ENCODE measurements at regions not wholly inside any gene's neighbourhood (a gene's known extent, or its start where the extent isn't known, plus 50 kb on each side); places are given as distances from the start of the nearest gene placed in this dataset.
"Not testable (repeated sequence)": the region's sequence is repeated elsewhere in the genome, so short reads cannot be mapped to it uniquely, and the experiment has no call there.

DNA sequence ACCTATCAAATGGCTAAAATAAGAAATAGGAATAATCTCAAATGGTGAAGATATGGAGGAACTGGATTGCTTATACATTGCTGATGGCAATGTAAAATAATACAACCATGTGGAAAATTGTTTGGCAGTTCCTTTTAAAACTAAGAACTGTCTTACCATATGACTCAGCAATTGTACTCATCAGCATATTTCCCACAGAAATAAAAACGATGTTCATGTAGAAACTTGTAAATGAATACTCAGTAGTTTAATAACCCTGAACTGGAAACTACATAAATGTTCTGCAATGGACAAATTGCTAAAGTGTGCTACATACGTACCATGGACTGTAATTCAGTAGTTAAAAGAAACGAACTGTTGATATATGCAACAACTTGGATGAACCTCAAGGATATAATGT is 253.9 kb upstream of the RBMS3 start:
- no peak for DNase-seq (ENCODE audit: low read depth in 2 of 2)

DNA sequence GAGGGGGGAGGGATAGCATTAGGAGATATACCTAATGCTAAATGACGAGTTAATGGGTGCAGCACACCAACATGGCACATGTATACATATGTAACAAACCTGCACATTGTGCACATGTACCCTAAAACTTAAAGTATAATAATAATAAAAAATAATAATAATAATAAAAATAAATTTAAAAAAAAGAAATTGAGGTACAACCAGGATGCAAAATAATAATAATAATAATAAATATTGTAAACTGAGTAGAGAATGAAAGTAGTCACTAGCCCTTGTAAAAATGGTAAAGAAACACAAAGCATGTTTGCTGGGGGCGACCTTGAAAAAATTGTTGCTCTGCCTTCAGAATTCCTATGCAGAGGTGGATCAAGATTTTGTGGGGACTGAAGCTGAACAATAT is 249.7 kb upstream of the RBMS3 start:
- not testable (repeated sequence) for DNase-seq (ENCODE audit: low read depth in 2 of 2)

DNA sequence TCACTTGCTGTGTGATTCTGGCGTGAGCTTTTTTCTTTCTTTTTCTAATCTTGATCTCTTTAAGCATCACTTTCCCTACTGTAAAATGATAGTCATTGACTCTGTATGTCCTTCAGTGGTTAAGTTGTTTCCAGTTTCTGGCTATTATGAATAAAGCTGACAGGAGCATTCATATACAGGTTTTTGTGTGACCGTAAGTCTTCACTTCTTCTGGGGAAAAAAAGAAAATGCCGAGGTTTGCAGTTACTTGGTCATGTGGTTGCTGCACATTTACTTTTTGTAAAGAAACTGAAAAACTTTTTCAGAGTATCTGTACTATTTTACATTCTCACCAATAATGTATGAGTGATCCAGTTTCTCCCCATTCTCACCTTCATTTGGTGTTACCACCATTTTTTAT is 247.4 kb upstream of the RBMS3 start:
- DNase-seq (ENCODE audit: low read depth in 2 of 2): no peak

DNA sequence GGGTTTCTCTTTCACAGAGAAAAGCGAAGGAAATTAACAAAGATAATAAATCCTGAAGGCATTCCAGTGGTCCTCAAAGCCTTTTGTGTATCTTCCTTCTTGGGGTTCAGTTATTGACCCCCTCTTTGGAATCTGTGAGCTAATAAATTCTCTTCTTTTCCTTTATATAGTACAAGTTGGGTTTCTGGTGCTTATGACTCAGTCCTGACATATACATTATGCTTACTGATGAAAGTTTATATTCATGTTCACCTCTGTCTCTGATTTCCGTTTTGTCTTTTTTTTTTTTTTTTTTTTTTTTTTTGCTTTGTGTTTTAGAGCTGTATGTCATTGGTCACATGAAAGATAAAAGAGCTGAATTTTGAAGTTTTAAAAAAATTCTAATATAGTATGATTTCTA is 230.7 kb upstream of the RBMS3 start:
- DNase-seq (ENCODE audit: low read depth in 2 of 2): no peak

DNA sequence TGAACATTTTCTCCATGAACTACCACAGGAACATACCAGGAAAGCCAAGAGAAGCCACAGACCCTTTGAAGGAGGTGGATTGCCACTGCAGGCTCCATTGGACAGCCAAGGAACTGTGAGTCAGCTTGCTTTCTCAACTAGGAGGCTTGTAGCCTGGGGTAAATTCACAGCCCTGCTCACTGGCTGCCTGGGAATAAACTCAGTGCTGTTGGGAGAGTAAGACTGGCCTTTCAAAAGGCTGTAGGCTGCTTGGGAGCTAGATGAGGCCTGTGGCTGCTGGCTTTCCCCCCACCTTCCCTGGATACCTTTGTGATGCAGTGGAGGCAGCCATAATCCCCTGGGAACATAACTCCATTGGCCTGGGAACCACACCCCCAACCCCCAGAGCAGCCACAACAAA is 223.5 kb upstream of the RBMS3 start:
- no peak for DNase-seq (ENCODE audit: low read depth in 2 of 2)

DNA sequence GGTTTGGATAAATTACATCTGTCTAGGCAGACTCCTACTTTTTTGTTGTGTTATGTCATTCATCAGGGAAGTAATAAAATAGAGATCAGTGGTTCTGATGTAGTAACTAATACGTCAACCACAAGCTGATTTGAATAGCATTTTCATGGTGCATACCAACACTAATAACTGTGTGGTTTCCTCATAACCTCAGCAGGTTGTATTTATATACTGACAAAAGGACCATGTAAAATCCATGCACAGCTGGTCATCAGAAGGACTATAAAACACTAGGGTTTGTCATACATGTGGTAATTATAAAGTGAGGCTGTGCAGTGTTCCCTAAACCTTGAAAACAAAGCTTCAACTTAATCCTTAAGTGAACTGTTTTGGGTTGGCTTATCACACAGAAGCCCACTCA is 216.8 kb upstream of the RBMS3 start:
- no peak for DNase-seq (ENCODE audit: low read depth in 2 of 2)

DNA sequence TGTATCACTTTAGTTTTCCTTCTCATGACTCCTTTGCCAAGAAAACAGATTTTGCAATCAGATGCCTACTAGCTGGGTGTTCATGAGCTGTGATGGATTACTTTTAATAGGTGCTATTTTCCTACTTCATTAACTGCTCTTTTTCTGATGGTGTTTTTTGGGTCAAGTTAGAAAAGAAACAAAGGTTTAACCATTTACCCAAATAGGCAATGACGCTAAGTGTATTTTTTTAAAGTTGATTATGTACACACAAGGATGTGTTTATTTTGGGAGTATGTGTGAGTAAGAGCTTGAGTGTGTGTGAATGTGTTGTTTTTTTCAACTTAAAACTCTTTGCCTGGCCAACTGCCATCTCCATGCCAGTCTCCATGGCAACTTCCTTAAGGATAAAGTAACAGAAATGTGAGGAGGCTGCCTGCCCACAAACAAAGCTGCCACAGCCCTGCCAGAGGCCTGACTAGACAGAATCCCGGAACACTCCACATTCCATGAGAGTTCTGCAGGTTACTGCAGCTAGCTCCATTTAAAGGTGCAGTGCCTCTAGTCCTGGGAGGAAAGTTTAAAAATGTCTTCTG is 215.6 kb upstream of the RBMS3 start:
- peak; percentile 75 to 99 for DNase-seq (ENCODE audit: low read depth in 2 of 2)

DNA sequence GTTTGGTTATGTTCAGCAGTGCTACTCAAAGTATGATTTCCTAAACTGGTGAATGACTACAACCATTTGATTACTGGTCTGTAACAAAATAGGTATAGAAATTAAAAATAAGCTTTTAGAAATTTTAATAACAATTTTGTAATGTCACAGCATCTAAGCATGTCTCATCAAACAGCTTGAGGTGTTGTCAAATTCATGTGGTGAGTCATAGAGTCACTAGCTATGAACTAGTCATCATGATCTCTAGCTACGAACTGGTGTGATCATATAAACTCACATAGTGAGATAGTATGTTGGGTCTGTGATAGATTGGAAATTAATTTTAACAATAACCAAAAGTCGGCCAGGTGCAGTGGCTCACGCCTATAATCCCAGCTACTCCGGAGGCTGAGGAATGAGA is 213.9 kb upstream of the RBMS3 start:
- peak in 1 of 2 donors; percentile 36 for DNase-seq (ENCODE audit: low read depth in 2 of 2)

DNA sequence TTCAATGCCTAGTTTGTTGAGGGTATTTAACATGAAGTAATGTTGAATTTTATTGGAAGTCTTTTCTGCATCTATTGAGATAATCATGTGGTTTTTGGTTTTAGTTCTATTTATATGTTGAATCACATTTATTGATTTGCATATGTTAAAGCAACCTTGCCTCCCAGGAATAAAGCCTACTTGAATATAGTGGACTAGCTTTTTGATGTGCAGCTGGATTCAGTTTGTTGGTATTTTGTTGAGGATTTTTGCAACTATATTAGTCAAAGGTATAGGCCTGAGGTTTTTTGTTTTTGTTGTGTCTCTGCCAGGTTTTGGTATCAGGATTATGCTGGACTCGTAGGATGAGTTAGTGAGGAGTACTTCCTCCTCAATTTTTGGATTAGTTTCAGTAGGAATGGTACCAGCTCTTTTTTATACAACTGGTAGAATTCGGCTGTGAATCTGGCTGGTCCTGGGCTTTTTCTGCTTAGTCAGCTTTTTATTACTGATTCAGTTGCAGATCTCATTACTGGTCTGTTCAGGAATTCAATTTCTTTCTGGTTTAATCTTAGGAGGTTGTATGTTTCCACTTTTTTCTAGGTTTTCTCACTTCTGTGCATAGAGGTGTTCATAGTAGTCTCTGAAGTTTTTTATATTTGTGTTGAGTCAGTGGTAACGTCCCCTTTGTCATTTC is 209.8 kb upstream of the RBMS3 start:
- DNase-seq (ENCODE audit: low read depth in 2 of 2): no peak

DNA sequence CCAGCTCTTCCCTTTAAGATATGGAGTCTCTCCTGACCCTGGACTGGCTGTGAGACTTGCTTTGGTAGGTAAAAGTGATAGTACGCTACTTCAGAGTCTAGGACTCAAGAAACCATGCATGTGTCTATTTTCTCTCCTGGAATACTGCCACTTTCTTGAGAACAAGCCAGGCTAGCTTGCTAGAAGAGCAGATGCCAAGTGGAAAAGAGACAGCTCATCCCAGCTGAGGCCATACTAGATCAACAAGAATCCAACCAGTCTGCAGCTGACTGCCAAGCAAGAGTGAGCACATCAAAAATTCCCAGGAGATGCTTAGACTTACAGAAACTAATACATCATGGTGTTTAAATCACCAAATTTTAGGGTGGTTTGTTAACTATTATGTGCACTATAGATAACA is 208.3 kb upstream of the RBMS3 start:
- DNase-seq (ENCODE audit: low read depth in 2 of 2): no peak

DNA sequence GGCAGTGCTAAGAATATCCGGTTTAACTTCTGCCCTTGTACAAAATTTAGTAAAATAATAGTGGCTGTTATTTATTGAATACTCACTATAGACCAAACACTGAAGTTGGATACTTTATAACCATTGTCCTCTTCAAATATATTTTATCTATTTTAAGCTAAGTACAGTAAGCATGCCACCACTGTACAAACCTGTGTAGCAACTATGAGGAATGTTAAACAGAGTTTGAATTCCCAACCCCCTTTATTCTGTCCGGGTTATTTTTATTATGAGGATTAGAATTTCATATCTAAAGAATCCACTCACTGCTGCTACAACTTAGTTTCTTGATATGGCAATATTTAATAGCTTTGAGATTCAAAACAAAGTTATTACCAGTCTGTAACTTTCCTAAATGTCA is 203.5 kb upstream of the RBMS3 start:
- DNase-seq (ENCODE audit: low read depth in 2 of 2): no peak

DNA sequence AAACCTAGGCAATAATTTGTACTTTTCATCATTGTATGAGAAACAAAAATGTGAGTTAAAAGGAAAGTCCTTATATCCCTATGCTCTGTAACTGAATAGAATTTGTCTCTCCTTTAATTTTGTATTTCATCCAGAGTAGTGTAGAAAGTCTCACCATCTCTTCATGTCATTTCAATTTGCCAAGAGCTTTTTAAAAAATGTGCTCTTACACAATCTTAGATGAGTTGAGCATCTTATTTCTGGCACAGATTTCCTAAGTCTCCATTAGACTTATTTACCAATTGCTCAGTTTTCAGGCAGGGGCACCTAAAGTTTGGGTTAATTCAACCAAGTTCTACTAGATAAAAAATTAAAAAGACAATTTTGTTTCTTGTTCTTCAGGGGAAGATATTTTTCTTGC is 201.5 kb upstream of the RBMS3 start:
- no peak for DNase-seq (ENCODE audit: low read depth in 2 of 2)

DNA sequence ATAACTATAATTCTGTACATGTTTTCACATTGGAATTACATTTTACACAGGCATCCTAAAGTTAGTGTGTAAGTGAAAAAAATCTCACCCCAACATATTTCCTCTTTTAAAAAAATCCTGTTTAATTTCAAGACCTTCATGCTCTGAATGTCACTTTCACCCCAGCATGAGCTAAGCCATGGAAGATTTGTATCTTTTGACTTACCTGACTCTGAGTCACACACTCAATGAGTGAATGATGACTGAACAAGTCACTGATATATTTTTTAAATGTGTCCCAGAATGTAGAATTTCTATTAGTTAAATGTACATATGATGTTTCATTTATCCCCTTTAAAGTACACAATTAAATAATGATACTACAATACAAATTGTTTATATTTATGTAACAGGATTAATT is 199.9 kb upstream of the RBMS3 start:
- no peak for DNase-seq (ENCODE audit: low read depth in 2 of 2)

DNA sequence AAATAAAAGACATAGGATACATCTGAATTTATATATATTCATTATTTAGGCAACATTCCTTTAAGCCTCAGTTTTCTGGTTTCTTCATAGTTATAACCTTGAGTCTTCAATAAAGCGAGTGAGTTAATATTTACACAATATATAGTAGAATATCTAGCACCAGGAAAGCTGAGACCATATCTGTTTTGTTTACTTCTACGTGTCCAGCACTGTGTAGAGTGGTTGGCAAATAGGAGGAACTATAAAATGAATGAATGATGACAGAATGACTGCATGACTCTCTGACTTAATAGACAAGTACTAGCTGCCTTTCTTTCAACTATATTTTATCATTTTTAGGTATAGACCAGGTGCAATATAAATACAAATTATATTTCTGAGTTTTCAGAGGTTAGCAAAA is 197.8 kb upstream of the RBMS3 start:
- no peak for DNase-seq (ENCODE audit: low read depth in 2 of 2)

DNA sequence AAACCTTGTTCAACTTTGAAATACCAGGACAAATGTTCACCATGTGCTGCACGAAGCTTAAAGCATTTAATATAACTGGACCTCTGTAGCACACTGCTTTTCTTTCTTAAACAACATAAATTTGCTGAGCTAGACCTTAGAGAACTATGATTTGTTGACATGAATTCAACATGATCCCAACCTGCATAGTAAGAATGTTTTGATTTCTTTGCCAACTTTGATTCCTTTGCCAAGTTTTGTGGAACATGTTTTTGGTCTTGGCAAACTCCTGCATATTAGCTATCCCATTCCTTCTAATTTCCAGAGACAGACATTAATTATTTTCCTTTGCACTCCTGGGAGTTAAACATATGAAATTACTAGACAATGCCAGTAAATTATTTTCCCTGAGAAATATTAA is 197.2 kb upstream of the RBMS3 start:
- DNase-seq (ENCODE audit: low read depth in 2 of 2): peak in 1 of 2 donors; percentile 47

DNA sequence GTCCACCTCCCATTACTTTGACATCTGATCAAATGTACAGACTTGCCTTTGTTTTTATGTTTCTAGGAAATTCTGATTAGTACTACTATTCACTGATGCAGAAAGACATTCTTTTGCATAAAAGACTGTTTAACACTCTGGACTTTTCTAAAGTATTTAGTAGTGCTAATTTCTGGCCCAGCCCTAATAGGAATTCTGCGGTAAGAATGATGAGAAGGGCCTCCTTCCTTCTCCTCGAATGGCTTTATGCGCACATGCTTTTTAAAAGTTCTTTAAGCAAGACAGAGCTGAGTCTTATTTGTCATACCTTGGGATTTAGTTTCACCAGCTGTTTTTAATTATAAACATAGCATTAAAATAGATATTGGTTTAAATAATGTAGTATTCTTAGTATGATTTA is 192.3 kb upstream of the RBMS3 start:
- DNase-seq (ENCODE audit: low read depth in 2 of 2): no peak

DNA sequence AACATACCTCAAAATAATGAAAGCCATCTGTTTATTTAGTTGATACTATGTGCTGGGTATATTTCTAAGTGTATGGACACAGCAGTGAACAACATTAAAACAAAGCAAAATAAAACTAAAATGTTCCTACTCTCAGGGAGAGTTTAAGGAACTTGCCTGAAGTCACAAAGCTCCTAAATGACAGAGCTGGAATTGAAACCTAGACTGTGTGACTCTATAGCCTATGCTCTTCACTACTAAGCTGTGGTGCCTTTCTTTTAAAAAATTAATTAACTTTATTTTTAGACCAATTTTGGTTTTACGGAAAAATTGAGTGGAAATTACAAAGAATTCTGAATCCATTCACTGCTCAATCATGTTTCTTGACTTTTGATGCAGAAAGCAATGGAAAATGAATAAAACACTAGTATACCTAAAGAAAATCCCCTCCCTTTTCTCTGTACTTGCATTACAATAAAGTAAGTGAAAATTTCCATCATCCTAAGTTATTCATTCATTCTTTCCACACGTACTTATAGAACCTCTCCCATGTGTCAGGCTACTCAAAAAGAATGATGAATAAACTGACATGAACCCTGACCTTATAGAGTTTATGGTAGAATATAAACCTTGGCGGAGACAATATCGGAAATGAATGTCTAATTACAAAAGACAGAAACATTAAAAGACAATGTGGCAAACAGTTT is 189.8 kb upstream of the RBMS3 start:
- no peak for DNase-seq (ENCODE audit: low read depth in 2 of 2)

DNA sequence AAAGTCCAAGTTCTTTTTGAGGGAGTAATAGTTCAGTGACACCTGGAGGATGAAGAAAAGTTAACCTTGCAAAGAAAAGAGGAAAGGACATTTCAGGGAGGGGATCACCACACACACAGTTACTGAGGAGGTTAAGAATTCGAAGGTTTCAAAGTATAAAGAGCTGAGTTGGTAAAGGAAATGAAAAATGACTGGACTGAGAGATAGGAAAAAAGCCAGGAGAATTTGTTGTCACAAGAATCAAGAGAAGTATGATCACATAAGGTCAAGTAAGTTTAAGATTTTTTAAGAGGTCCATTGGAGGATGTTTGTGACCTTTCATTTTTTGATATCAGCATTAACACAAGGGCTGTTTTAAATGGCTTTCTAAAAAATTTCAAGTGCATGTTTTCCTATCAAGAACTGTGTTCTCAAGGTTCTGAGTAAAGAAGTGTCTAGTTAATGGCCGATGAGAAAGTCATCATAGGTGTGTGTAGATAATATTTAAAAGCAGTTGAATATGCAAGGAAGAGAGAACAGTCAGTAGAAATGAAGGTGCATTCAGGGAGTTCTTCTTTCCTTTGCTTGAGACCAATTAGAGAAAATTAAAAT is 189.2 kb upstream of the RBMS3 start:
- peak in 1 of 2 donors; percentile 77 for DNase-seq (ENCODE audit: low read depth in 2 of 2)

DNA sequence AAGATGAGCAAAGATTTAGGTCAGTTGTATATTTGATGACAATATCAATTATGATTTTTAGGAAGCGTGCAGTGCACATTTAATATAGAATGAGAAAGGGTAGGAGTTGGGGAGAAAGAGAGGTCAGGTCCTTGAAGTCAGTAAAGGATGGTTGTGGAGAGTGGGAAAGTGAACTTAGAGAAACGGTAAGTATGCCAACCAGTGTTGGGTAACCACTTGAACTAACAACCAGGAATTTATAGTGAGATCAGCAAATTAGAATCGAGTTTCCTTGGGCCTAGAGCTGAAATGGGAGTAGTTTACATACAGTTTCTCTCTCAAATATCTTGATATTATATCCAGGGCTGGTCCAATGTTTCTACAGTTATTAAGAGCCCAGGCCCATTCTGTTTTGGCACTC is 188.5 kb upstream of the RBMS3 start:
- DNase-seq (ENCODE audit: low read depth in 2 of 2): no peak

DNA sequence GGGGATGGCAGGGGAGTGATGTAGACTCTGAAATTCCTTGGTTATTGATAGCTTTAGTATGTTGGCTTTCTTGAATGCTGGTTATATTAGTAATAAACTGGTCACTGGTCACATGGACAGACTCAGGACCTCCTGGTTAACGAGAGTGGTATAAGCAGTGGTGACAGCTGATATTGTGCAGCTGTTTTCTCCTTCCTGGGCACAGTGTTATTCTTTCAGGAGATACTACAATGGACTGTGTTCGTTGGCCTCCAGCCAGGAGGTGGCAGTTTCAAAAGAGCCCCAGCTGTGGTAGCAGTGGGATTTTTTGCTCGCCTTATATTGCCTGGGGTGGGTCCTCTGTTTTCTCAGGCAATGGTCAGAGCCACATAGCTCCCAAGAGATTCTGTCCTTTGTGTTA is 181.6 kb upstream of the RBMS3 start:
- DNase-seq (ENCODE audit: low read depth in 2 of 2): peak in 1 of 2 donors; percentile 40

DNA sequence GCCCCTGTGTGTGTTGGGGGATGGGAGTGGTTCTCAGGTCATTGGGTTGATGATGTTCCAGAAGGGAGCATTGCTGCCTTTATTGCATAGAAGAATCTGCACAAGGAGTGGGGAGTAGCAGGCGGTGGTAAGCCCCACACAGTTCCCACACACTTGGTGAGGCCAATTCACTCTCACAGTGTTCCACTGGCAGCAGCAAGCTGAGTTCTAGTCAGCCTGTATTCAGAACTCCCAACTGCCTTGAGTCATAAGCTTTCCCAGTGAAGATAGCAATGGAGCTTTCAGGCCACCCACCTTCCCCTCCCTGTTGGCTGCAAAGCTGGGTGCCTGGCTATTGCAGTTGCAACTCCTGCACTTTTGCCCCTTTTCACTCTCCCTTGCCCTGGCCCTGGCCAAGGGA is 181.1 kb upstream of the RBMS3 start:
- no peak for DNase-seq (ENCODE audit: low read depth in 2 of 2)

DNA sequence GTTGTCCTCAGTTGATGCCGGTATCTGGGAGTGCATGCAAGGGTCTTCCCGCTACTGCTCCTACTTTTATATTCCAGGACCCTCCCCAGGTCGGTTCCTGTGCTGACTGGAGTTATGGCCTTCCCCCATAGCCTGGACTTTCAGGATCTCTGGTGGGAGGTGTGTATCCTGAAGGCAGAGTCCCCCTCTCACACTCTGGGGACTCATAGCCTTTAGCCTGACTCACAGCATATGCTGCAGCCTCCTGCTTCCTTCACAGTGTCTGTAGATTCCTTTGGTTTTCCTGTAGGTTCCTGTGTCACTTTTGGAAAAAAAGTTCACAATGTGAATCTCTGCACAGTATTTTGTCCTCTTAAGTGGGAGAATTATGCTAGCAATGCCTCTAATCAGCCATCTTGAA is 180.6 kb upstream of the RBMS3 start:
- no peak for DNase-seq (ENCODE audit: low read depth in 2 of 2)

DNA sequence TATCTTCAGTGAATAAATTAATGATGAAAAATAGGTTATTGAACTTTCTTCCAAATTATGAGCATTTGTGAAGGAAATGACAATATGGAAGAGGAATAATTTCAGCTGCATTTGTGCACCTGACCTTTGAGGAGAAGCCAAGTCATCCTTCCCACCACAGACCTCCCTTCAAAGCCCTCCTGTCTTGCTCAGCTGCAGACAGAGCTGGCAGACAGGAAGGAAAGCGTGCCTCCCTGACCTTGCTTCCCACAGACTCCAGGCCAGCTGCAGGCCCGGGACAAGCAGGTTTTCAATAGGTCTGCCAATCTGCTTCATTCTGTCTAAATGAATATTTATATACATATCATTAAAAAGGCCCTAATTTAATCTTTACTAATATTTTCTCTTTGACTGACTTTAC is 152.9 kb upstream of the RBMS3 start:
- DNase-seq (ENCODE audit: low read depth in 2 of 2): peak; percentile 32 to 90
